WTC11 (cell line): ENCODE measurements at regions not wholly inside any gene's neighbourhood (a gene's known extent, or its start where the extent isn't known, plus 50 kb on each side); places are given as distances from the start of the nearest gene placed in this dataset.

Experiments used
- ATAC-seq: fragments of 200-7000 bp; cut with Tn5 transposase; 2 replicates; pipeline ENCODE4 v1.10.0; 2021; ENCODE audit warnings: mild to moderate bottlenecking, moderate library complexity
- CTCF ChIA-PET: fragments of 300-600 bp; sonication (Branson Sonifier 250); formaldehyde crosslinking; loops from one replicate; lab custom pipeline; 2021; ENCODE audit warnings: antibody characterized with exemption; lab: Charles Lee
- POLR2A ChIA-PET: fragments of 350-600 bp; sonication (Branson Sonifier 250); formaldehyde crosslinking; loops from one replicate; lab custom pipeline; 2021; ENCODE audit warnings: antibody characterized with exemption; lab: Charles Lee
- DNase-seq: peaks from one replicate; pipeline ENCODE4 v3.0.0; 2021; ENCODE audit warnings: low spot score
- H3K27ac Mint-ChIP-seq: 2 replicates; pipeline ENCODE4 v1.8.0; 2021; ENCODE audit warnings: mixed read lengths
- H3K27me3 Mint-ChIP-seq: 2 replicates; pipeline ENCODE4 v1.8.0; 2021; ENCODE audit warnings: low read depth, mild to moderate bottlenecking, moderate library complexity, mixed read lengths
- H3K36me3 Mint-ChIP-seq: 2 replicates; pipeline ENCODE4 v1.8.0; 2021; ENCODE audit warnings: mixed read lengths
- H3K4me1 Mint-ChIP-seq: 2 replicates; pipeline ENCODE4 v1.8.0; 2022; ENCODE audit warnings: mixed read lengths
- H3K4me3 Mint-ChIP-seq: 2 replicates; pipeline ENCODE4 v1.8.0; 2021; ENCODE audit warnings: mild to moderate bottlenecking, moderate library complexity, mixed read lengths
- H3K9me3 Mint-ChIP-seq: 2 replicates; pipeline ENCODE4 v1.8.0; 2021; ENCODE audit warnings: mixed read lengths
- AR ChIP-seq: fragments of 250-450 bp; sonication (Bioruptor Pico); IDR thresholded peaks from 2 replicates; pipeline ENCODE4 v1.9.0; 2021; ENCODE audit warnings: mild to moderate bottlenecking
- CDX4 ChIP-seq: fragments of 250-450 bp; sonication (Bioruptor Pico); IDR thresholded peaks from 2 replicates; pipeline ENCODE4 v1.9.0; 2021; ENCODE audit warnings: moderate library complexity, mild to moderate bottlenecking, inconsistent platforms, borderline replicate concordance
- CREB1 ChIP-seq: sonication (generic); formaldehyde crosslinking; IDR thresholded peaks from 2 replicates; pipeline ENCODE4 v1.8.0; 2023; ENCODE audit warnings: mild to moderate bottlenecking, missing genetic modification reagents
- E2F5 ChIP-seq: sonication (generic); formaldehyde crosslinking; IDR thresholded peaks from 2 replicates; pipeline ENCODE4 v1.8.1; 2022; ENCODE audit warnings: mild to moderate bottlenecking, moderate library complexity, missing genetic modification reagents
- FOXK1 ChIP-seq: sonication (generic); formaldehyde crosslinking; IDR thresholded peaks from 2 replicates; pipeline ENCODE4 v1.8.0; 2022; ENCODE audit warnings: mild to moderate bottlenecking, moderate library complexity, missing genetic modification reagents
- GRHL2 ChIP-seq: fragments of 250-450 bp; sonication (Bioruptor Pico); IDR thresholded peaks from 2 replicates; pipeline ENCODE4 v1.8.0; 2022; ENCODE audit warnings: mild to moderate bottlenecking, moderate library complexity; ENCODE audit not compliant: insufficient replicate concordance, severe bottlenecking
- JUN ChIP-seq: sonication (generic); formaldehyde crosslinking; IDR thresholded peaks from 2 replicates; pipeline ENCODE4 v1.8.0; 2023; ENCODE audit warnings: mild to moderate bottlenecking, missing genetic modification reagents
- NFE2L1 ChIP-seq: sonication (generic); formaldehyde crosslinking; IDR thresholded peaks from 2 replicates; pipeline ENCODE4 v1.8.1; 2023; ENCODE audit warnings: missing genetic modification reagents
- NFYB ChIP-seq: sonication (generic); formaldehyde crosslinking; conservative IDR thresholded peaks from 2 replicates; pipeline ENCODE4 v1.8.0; 2022; ENCODE audit warnings: low read depth, missing genetic modification reagents
- PRRX2 ChIP-seq: fragments of 250-450 bp; sonication (Bioruptor Pico); IDR thresholded peaks from 2 replicates; pipeline ENCODE4 v1.8.0; 2021; ENCODE audit warnings: mild to moderate bottlenecking
- SMAD4 ChIP-seq: sonication (generic); formaldehyde crosslinking; IDR thresholded peaks from 2 replicates; pipeline ENCODE4 v1.8.0; 2022; ENCODE audit warnings: mild to moderate bottlenecking, missing genetic modification reagents
- SP1 ChIP-seq: sonication (generic); formaldehyde crosslinking; conservative IDR thresholded peaks from 2 replicates; pipeline ENCODE4 v1.8.1; 2022; ENCODE audit warnings: missing genetic modification reagents
- TCF7 ChIP-seq: sonication (generic); formaldehyde crosslinking; IDR thresholded peaks from 2 replicates; pipeline ENCODE4 v1.8.0; 2022; ENCODE audit warnings: mild to moderate bottlenecking, low read depth, missing genetic modification reagents, moderate library complexity
- TEAD4 ChIP-seq: sonication (generic); formaldehyde crosslinking; IDR thresholded peaks from 2 replicates; pipeline ENCODE4 v1.8.0; 2022; ENCODE audit warnings: mild to moderate bottlenecking, missing genetic modification reagents
- ZNF138 ChIP-seq: sonication (generic); formaldehyde crosslinking; conservative IDR thresholded peaks from 2 replicates; pipeline ENCODE4 v1.8.1; 2022; ENCODE audit warnings: mild to moderate bottlenecking, moderate library complexity, missing genetic modification reagents
- ZNF219 ChIP-seq: sonication (generic); formaldehyde crosslinking; IDR thresholded peaks from 2 replicates; pipeline ENCODE4 v1.8.0; 2023; ENCODE audit warnings: missing genetic modification reagents, mild to moderate bottlenecking, borderline replicate concordance
- ZNF263 ChIP-seq: sonication (generic); formaldehyde crosslinking; IDR thresholded peaks from 2 replicates; pipeline ENCODE4 v1.8.1; 2022; ENCODE audit warnings: low read depth, mild to moderate bottlenecking, moderate library complexity, missing genetic modification reagents
- ZNF281 ChIP-seq: sonication (generic); formaldehyde crosslinking; IDR thresholded peaks from 2 replicates; pipeline ENCODE4 v1.8.0; 2023; ENCODE audit warnings: mild to moderate bottlenecking, missing genetic modification reagents
- TF ChIP-seq, protein P1 (sequence below): sonication (generic); formaldehyde crosslinking; IDR thresholded peaks from 2 replicates; pipeline ENCODE4 v1.8.1; 2022; ENCODE audit warnings: mild to moderate bottlenecking, missing genetic modification reagents, moderate library complexity, borderline replicate concordance

- TF ChIP-seq E2F5 (CRISPR knock-in tag) (no peak), SMAD4 (CRISPR knock-in tag) (no peak), GRHL2 (no peak), CREB1 (CRISPR knock-in tag) (no peak), NFYB (CRISPR knock-in tag) (no peak), NFE2L1 (CRISPR knock-in tag) (no peak), TEAD4 (CRISPR knock-in tag) (no peak)
- TF ChIP-seq, protein P1, sequence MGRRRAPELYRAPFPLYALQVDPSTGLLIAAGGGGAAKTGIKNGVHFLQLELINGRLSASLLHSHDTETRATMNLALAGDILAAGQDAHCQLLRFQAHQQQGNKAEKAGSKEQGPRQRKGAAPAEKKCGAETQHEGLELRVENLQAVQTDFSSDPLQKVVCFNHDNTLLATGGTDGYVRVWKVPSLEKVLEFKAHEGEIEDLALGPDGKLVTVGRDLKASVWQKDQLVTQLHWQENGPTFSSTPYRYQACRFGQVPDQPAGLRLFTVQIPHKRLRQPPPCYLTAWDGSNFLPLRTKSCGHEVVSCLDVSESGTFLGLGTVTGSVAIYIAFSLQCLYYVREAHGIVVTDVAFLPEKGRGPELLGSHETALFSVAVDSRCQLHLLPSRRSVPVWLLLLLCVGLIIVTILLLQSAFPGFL (CRISPR knock-in tag): no peak
- TF ChIP-seq, all 79 proteins: peak for 0
These were observed 279.6 kb downstream of the PRL start (continued) for GRCh38 chr6:22017272-22017671.

- no peak overlapping the region for H3K4me3 Mint-ChIP-seq
- ATAC-seq: no peak
- H3K4me1 Mint-ChIP-seq: 0 out of 2 replicates have a peak, but pooled peaks cover 3% of the 10 kb centered on the region
- no peaks in the 10 kb centered on the region for H3K36me3 Mint-ChIP-seq
- POLR2A ChIA-PET: no interaction called here
- no peaks in the 10 kb centered on the region for H3K27me3 Mint-ChIP-seq
- no peak overlapping the region for H3K27ac Mint-ChIP-seq
- TF ChIP-seq JUN (CRISPR knock-in tag) (no peak), CDX4 (CRISPR knock-in tag) (no peak), TCF7 (CRISPR knock-in tag) (no peak), ZNF281 (CRISPR knock-in tag) (no peak), ZNF263 (CRISPR knock-in tag) (no peak), AR (CRISPR knock-in tag) (no peak), PRRX2 (CRISPR knock-in tag) (no peak), FOXK1 (CRISPR knock-in tag) (no peak), ZNF138 (no peak), SP1 (no peak), ZNF219 (CRISPR knock-in tag) (no peak)
- DNase-seq: no peak
- H3K9me3 Mint-ChIP-seq: peaks cover 5% of the 10 kb centered on the region
- CTCF ChIA-PET: no interaction called here
These were observed 279.1 kb downstream of the PRL start for GRCh38 chr6:22017766-22018165.
